Neural progenitor cell (in vitro differentiated cells): ENCODE measurements at regions not wholly inside any gene's neighbourhood (a gene's known extent, or its start where the extent isn't known, plus 50 kb on each side); places are given as distances from the start of the nearest gene placed in this dataset.

Experiments used
- DNase-seq: peaks from one replicate; pipeline ENCODE4 v3.0.0-alpha.2; 2016; ENCODE audit warnings: low spot score
- H2AFZ ChIP-seq: fragments of 200-600 bp; sonication (generic); replicated peaks from 2 replicates; pipeline ENCODE4 v1.6.1; 2016; ENCODE audit warnings: antibody characterized with exemption
- H3F3A ChIP-seq: fragments of 200-600 bp; sonication (generic); 2 replicates; pipeline ENCODE4 v1.6.1; 2016; ENCODE audit warnings: antibody characterized with exemption, low read depth
- H3K27ac ChIP-seq: fragments of 200-600 bp; sonication (generic); 2 replicates; pipeline ENCODE4 v1.5.1; 2016; ENCODE audit warnings: mild to moderate bottlenecking
- H3K27me3 ChIP-seq: fragments of 200-600 bp; sonication (generic); 2 replicates; pipeline ENCODE4 v1.6.1; 2016; ENCODE audit warnings: mild to moderate bottlenecking, moderate library complexity
- H3K36me3 ChIP-seq: fragments of 200-600 bp; sonication (generic); 2 replicates; pipeline ENCODE4 v1.5.1; 2016
- H3K4me1 ChIP-seq: fragments of 200-600 bp; sonication (generic); 2 replicates; pipeline ENCODE4 v1.6.1; 2016; ENCODE audit warnings: mixed run types
- H3K4me2 ChIP-seq: fragments of 200-600 bp; sonication (generic); 2 replicates; pipeline ENCODE4 v1.6.1; 2016
- H3K4me3 ChIP-seq: fragments of 200-600 bp; sonication (generic); 2 replicates; pipeline ENCODE4 v1.5.1; 2016
- H3K79me2 ChIP-seq: fragments of 200-600 bp; sonication (generic); 2 replicates; pipeline ENCODE4 v1.6.1; 2016; ENCODE audit warnings: low read depth
- H3K9ac ChIP-seq: fragments of 200-600 bp; sonication (generic); 2 replicates; pipeline ENCODE4 v1.6.1; 2016
- H3K9me3 ChIP-seq: fragments of 200-600 bp; sonication (generic); 2 replicates; pipeline ENCODE4 v1.5.1; 2016; ENCODE audit warnings: low read depth
- H4K20me1 ChIP-seq: fragments of 200-600 bp; sonication (generic); 2 replicates; pipeline ENCODE4 v1.6.1; 2016; ENCODE audit warnings: low read depth
- H3K27ac Mint-ChIP-seq: 3 replicates; pipeline ENCODE4 v1.8.0; 2021; ENCODE audit warnings: mixed read lengths
- H3K27me3 Mint-ChIP-seq: 2 replicates; pipeline ENCODE4 v1.8.0; 2022; ENCODE audit warnings: low read depth, mild to moderate bottlenecking, inconsistent platforms, moderate library complexity, mixed read lengths; ENCODE audit not compliant: insufficient read depth
- H3K36me3 Mint-ChIP-seq: 3 replicates; pipeline ENCODE4 v1.8.0; 2021; ENCODE audit warnings: mixed read lengths
- H3K4me1 Mint-ChIP-seq: 3 replicates; pipeline ENCODE4 v1.8.0; 2021; ENCODE audit warnings: mixed read lengths
- H3K4me3 Mint-ChIP-seq: 3 replicates; pipeline ENCODE4 v1.8.0; 2021; ENCODE audit warnings: mild to moderate bottlenecking, moderate library complexity, mixed read lengths
- H3K9me3 Mint-ChIP-seq: 3 replicates; pipeline ENCODE4 v1.8.0; 2020; ENCODE audit warnings: mixed read lengths
- CTCF ChIP-seq: fragments of 200-600 bp; sonication (generic); IDR thresholded peaks from 2 replicates; pipeline ENCODE4 v1.5.1; 2017; ENCODE audit warnings: antibody characterized with exemption, mild to moderate bottlenecking
- EZH2 ChIP-seq: fragments of 200-600 bp; sonication (generic); IDR thresholded peaks from 2 replicates; pipeline ENCODE4 v1.6.1; 2017; ENCODE audit warnings: antibody characterized with exemption, mild to moderate bottlenecking, moderate library complexity
- EZH2phosphoT487 ChIP-seq: fragments of 200-600 bp; sonication (generic); IDR thresholded peaks from 2 replicates; pipeline ENCODE4 v1.6.1; 2017; ENCODE audit warnings: antibody characterized with exemption

DNA sequence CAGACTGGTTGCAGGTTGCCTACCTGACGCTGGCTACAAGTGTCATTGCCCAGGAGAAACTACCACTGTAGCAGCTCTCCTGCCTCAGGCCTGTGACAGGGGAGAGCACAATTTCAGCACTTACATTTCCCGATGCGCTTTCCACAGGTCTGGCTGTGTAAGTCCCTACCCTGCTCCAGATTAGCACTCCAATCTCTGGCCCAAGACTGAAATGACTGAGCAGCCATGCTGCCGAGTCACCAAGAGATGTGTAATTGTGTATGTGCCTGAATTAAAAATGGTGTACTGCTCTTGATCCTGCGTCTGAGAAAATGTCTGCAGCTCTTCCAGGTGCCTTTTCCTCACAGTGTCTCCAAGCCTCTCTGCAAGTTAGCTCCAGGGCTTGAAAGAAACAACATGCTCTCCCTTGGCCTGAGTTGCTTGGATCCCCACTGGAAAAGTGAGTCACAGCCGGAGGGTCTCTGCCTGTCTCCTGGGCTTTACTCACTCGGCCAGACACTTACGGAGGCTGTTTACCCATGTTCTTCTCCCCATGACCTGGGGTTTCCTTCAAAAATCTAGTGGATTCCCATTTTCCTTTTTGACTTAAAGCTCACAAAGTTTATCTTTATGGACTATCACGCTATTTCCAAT is 1001.7 kb upstream of the KCND2 start:
- no peak for DNase-seq
- Histone ChIP-seq H3K27ac (no peak overlapping the region), H3K9me3 (no peaks in the 10 kb centered on the region), H3K27me3 (no peaks in the 10 kb centered on the region), H3K79me2 (no peaks in the 10 kb centered on the region), H3K4me2 (no peak overlapping the region), H3K9ac (no peak overlapping the region), H2AFZ (peak overlapping the region; percentile 20), H3K36me3 (no peaks in the 10 kb centered on the region), H3F3A (no peaks in the 10 kb centered on the region), H3K4me1 (no peaks in the 10 kb centered on the region), H3K4me3 (no peak overlapping the region), H4K20me1 (no peaks in the 10 kb centered on the region)
- no peaks in the 10 kb centered on the region for H3K4me1 Mint-ChIP-seq
- H3K27me3 Mint-ChIP-seq, result peaks cover 2% of the 10 kb centered on the region
- TF ChIP-seq CTCF, result no peak
- no peak for TF ChIP-seq EZH2phosphoT487
- TF ChIP-seq EZH2, result no peak
- no peak overlapping the region for H3K27ac Mint-ChIP-seq
- no peaks in the 10 kb centered on the region for H3K9me3 Mint-ChIP-seq
- no peak overlapping the region for H3K4me3 Mint-ChIP-seq
- no peaks in the 10 kb centered on the region for H3K36me3 Mint-ChIP-seq

DNA sequence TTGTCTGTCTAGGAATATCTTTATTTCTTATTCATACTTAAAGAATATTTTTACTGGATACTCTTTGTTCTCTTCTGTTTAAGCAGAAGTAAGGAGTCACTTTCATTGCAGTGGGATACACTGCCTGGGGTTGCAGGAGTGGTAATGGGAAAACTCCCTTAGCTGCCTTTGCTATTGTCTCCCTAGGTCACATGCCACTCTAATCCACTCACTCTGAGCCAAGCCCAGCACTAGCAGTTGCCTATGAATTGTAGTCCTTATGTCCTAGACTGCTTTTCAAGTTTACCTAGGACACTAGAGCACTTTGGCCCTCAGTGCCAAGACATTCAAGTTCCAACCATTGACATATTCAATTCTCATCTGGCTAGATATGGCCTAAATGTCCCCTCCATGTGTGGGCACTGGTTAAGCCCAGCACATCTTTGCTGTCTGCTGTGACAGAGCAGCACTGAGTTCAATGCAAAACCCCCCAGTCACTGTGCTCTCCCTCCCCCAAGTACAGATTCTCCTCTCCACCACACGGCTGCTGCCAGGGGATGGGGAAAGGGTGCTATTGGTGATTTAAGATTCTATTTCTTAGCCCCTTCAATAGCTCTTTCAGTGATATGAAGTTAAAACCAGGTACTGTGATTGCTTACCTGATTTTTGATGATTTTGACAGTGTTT is 991.7 kb upstream of the KCND2 start:
- H3K4me1 Mint-ChIP-seq, result peaks cover 6% of the 10 kb centered on the region
- Histone ChIP-seq H3K4me1 (peaks cover 9% of the 10 kb centered on the region), H2AFZ (no peak overlapping the region), H3K27me3 (no peaks in the 10 kb centered on the region), H3F3A (no peaks in the 10 kb centered on the region), H3K36me3 (no peaks in the 10 kb centered on the region), H3K9ac (no peak overlapping the region), H3K4me2 (no peak overlapping the region), H3K27ac (no peak overlapping the region), H3K4me3 (no peak overlapping the region), H4K20me1 (no peaks in the 10 kb centered on the region), H3K9me3 (no peaks in the 10 kb centered on the region), H3K79me2 (no peaks in the 10 kb centered on the region)
- H3K27ac Mint-ChIP-seq, result no peak overlapping the region
- H3K36me3 Mint-ChIP-seq, result no peaks in the 10 kb centered on the region
- no peak for TF ChIP-seq EZH2
- TF ChIP-seq EZH2phosphoT487, result no peak
- no peak for TF ChIP-seq CTCF
- DNase-seq, result peak; percentile 44
- no peaks in the 10 kb centered on the region for H3K27me3 Mint-ChIP-seq
- H3K9me3 Mint-ChIP-seq, result no peaks in the 10 kb centered on the region
- H3K4me3 Mint-ChIP-seq, result no peak overlapping the region

GRCh38 chr7:119283353-119283752 is 989.6 kb upstream of the KCND2 start:
- Mint-ChIP-seq H3K27ac (no peak overlapping the region), H3K9me3 (no peaks in the 10 kb centered on the region), H3K36me3 (no peaks in the 10 kb centered on the region), H3K4me1 (peaks cover 6% of the 10 kb centered on the region), H3K27me3 (no peaks in the 10 kb centered on the region), H3K4me3 (no peak overlapping the region)
- no peaks in the 10 kb centered on the region for H3K27me3 ChIP-seq
- peak overlapping the region; percentile 73 for H2AFZ ChIP-seq
- no peak for DNase-seq
- H3K4me2 ChIP-seq, result no peak overlapping the region
- no peak overlapping the region for H3K4me3 ChIP-seq
- H3F3A ChIP-seq, result no peaks in the 10 kb centered on the region
- no peaks in the 10 kb centered on the region for H3K9me3 ChIP-seq
- H4K20me1 ChIP-seq, result no peaks in the 10 kb centered on the region
- no peak overlapping the region for H3K27ac ChIP-seq
- TF ChIP-seq EZH2phosphoT487 (no peak), EZH2 (no peak), CTCF (no peak)
- no peak overlapping the region for H3K9ac ChIP-seq
- no peaks in the 10 kb centered on the region for H3K36me3 ChIP-seq
- no peaks in the 10 kb centered on the region for H3K79me2 ChIP-seq
- peaks cover 9% of the 10 kb centered on the region for H3K4me1 ChIP-seq
